UCSD-AML1 (cell line): ENCODE measurements at regions not wholly inside any gene's neighbourhood (a gene's known extent, or its start where the extent isn't known, plus 50 kb on each side); places are given as distances from the start of the nearest gene placed in this dataset.
"Not testable (repeated sequence)": the region's sequence is repeated elsewhere in the genome, so short reads cannot be mapped to it uniquely, and the experiment has no call there.

Experiments used
- DNase-seq: peaks from one replicate; lab custom pipeline; 2025; ENCODE audit not compliant: unreplicated experiment; lab: John Stamatoyannopoulos, UW

GRCh38 chr2:116761864-116762263 is 1052.6 kb upstream of the DDX18 start:
- DNase-seq = no peak

DNA sequence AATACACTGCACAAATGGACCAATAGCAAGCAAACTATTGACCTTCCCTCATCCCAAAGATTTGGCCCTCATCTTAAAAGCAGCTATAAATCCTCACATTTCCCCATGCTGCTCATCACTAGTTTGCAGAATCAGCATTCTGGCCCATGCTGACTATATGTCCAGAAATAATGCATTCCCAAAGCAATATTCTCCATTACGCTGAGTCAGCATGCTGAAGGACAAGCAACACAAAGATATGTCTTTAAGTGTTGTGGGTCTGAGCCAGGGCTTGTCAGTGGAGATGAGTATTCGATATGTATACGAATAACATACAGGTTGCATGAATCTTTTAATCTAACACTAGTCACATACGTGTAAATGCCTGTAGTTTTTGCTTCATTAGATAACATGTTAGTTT is 1045.0 kb upstream of the DDX18 start:
- no peak for DNase-seq

DNA sequence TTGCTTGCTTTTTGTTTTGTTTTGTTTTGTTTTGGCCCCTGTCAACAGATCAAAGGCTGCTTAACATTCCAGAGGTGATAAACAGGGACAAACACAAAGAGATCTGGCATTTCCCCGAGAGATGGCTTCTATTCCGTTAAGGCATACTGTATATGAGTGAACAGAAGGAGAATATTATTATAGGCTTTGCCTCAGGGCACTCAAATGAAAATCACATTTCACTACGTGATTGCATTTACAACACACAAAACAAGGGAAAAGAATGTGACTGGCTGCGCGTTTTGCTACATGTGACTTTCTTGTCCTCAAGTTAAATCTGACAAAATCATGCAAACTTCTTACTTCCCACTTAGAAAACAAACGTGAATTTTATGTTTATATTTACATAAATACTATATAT is 1037.9 kb upstream of the DDX18 start:
- DNase-seq = no peak

- no peak for DNase-seq
These were observed 1026.6 kb upstream of the DDX18 start for GRCh38 chr2:116787848-116788247.

DNA sequence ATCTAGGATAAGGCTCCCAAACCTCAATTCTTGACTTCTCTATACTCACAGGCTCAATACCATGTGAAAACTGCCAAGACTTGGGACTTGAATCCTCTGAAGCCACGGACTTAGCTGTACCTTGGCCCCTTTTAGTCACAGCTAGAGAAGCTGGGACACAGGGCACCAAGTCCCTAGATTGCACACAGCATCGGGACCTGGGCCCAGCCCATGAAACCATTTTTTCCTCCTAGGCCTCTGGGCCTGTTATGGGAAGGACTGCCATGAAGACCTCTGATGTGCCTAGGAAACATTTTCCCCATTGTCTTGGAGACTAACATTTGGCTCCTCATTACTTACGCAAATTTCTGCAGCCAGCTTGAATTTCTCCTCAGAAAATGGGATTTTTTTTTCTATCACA is 1011.8 kb upstream of the DDX18 start:
- DNase-seq = no peak

DNA sequence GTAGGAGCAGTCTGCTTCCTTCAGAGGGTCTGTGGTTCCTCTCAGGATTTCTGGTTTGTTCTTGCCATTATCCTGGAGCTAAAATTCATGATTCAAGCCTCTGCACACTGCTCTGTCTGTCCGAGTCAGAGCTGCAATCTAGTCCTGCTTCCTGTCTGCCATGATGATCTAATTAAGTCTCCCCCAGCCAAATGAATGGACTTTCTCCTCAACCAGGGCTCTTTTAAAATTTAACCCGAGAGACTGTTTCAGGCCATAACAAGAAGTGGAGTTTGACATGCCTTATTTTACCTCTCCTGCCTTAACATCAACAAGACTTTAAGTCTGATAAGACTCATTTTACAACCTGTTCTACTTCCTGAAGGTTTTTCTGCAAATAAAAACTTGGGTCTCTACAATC is 1009.6 kb upstream of the DDX18 start:
- DNase-seq = no peak

GRCh38 chr2:116806505-116806904 is 1008.0 kb upstream of the DDX18 start:
- not testable (repeated sequence) for DNase-seq

DNA sequence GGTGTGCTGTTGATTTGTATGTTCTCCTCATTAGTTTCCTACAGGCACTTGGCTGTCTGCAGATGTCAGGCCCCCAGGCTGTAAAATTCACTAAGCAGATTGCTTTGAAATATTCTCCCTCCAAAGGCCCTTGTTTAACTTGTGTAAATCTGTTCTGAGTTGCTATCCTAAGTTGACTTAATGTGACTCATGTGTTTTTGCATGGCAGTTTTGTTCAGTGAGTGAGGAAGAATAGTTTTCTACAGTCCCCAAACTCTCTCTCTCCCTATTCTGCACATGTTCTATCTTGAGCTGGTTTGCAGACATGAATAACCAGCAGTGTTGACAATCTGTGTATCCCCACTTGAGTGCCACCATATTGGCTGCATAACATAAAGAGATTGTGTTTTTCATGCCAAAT is 1005.4 kb upstream of the DDX18 start:
- no peak for DNase-seq

DNA sequence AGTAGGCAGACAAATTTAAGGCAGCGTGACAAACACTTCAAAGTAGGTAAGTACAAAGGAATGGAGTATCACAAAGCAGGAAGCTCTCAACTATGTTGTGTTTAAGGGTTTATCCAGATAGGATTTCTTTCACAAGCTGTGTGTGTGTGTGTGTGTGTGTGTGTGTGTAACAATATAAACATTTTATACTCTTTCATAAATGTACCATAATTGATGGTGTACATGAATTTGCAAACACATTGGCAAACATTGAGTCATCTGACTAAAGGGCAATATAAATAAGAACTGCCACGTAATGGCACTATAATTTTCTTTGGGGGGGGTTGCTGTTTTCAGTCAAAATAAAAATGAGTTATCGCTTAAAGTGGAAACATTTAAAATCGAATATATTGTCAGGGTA is 1004.4 kb upstream of the DDX18 start:
- DNase-seq = no peak

- no peak for DNase-seq
These were observed 1003.8 kb upstream of the DDX18 start for GRCh38 chr2:116810645-116811044.

GRCh38 chr2:116819355-116819754 is 995.1 kb upstream of the DDX18 start:
- DNase-seq = no peak

DNA sequence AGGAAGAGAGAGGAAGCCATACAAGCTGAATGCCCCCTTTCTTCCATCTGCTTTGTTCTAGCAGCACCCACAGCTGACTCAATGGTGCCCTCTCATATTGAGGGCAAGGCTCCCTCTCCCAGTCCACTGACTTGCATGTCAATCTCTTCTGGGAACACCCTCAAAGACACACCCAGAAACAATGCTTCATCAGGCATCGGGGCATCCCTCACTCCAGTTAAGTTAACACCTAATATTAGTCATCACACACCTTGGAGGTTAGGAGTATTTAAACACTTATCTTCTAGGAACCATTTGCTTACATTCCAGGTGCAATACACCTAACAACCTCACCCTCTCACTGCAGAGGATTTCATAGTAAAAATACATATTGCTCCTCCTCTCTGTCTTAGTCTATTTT is 993.5 kb upstream of the DDX18 start:
- no peak for DNase-seq

GRCh38 chr2:116829543-116829942 is 984.9 kb upstream of the DDX18 start:
- DNase-seq = not testable (repeated sequence)

- DNase-seq = no peak
These were observed 982.3 kb upstream of the DDX18 start for GRCh38 chr2:116832148-116832547.

GRCh38 chr2:116833052-116833451 is 981.4 kb upstream of the DDX18 start:
- DNase-seq = no peak

DNA sequence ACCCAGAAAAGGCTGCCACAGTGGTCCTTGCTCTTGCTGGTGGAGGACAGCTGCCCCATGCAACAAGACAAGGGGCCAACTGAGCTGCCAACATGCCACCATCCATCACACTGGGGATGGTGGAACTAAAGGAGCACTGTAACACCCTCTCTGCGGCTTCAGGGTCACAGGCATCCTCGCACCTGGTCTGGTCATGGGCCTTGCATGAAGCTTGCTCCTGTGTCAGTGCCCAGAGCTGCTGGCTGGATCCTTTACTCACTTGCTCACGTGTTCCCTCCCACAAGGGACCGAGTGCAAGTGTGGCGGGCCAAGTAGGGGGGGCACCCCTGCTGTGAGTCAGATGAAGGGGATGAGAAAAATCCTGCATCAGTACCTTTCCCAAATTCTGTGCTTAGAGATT is 972.3 kb upstream of the DDX18 start:
- DNase-seq = no peak

- DNase-seq = no peak
These were observed 954.8 kb upstream of the DDX18 start for GRCh38 chr2:116859708-116860107.

GRCh38 chr2:116874021-116874420 is 940.5 kb upstream of the DDX18 start:
- no peak for DNase-seq

- DNase-seq = no peak
These were observed 937.2 kb upstream of the DDX18 start for GRCh38 chr2:116877274-116877673.

DNA sequence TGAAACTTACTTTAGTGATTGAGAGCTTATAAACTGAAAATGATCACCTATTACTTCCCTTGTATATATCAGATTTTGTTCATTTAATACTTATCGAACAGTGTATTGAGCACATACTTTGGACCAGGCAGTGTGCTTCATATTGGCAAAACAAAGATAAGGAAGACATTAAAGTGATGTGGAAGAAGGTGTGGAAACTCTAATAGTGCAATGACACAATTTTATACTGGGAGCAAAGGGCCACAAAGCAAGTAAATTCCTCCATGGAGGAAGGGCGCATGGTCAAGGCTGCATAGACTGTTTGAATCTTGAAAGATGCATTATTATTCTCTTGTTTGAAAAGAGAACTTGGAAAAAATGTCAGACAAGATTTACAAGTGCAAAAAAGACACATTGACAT is 936.5 kb upstream of the DDX18 start:
- no peak for DNase-seq

- no peak for DNase-seq
These were observed 934.8 kb upstream of the DDX18 start for GRCh38 chr2:116879650-116880160.

DNA sequence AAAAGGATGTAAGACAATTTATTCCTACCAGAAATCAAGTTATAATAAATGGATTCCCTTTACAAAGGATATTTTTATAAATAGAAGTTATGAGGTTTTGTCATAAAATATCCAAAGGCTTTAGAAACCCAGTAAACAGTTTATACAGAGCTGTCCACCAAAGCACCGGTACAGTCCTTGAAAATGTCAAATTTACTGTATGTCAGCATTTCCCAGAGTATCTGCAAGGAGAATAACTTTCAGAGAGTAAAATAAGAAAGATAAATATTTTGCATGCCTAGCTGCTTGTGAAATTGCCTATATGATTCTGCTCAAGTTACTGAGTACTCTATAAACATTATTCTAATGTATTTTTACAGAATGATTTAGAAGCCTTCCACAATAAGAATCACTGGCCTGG is 923.3 kb upstream of the DDX18 start:
- no peak for DNase-seq

- DNase-seq = no peak
These were observed 903.0 kb upstream of the DDX18 start for GRCh38 chr2:116911540-116911939.

- no peak for DNase-seq
These were observed 898.8 kb upstream of the DDX18 start for GRCh38 chr2:116915673-116916072.
